GM21825 (cell line): ENCODE measurements at regions not wholly inside any gene's neighbourhood (a gene's known extent, or its start where the extent isn't known, plus 50 kb on each side); places are given as distances from the start of the nearest gene placed in this dataset.

ENCODE experiments used
- ATAC-seq: cut with Tn5 transposase; IDR thresholded peaks from one replicate; pipeline ENCODE4 v1.9.1; 2021; ENCODE audit warnings: mild to moderate bottlenecking, moderate library complexity; ENCODE audit not compliant: unreplicated experiment

GRCh38 chr2:128820452-128820851 is 501.8 kb upstream of the HS6ST1 start:
- no peak for ATAC-seq

- ATAC-seq: no peak
Observed at GRCh38 chr2:128821010-128821409, 502.3 kb upstream of the HS6ST1 start.

- no peak for ATAC-seq
Observed at GRCh38 chr2:128832946-128833663, 514.4 kb upstream of the HS6ST1 start.

- ATAC-seq: no peak
Observed at GRCh38 chr2:128833664-128834027, 515.0 kb upstream of the HS6ST1 start.

- ATAC-seq: no peak
Observed at GRCh38 chr2:128834207-128834879, 515.7 kb upstream of the HS6ST1 start.

- no peak for ATAC-seq
Observed at GRCh38 chr2:128834880-128835252, 516.2 kb upstream of the HS6ST1 start.

GRCh38 chr2:128835342-128835855 is 516.7 kb upstream of the HS6ST1 start:
- ATAC-seq: no peak

- ATAC-seq: no peak
Observed at GRCh38 chr2:128835974-128836373, 517.3 kb upstream of the HS6ST1 start.

- ATAC-seq: no peak
Observed at GRCh38 chr2:128836559-128837100, 518.0 kb upstream of the HS6ST1 start.

GRCh38 chr2:128838244-128838643 is 519.6 kb upstream of the HS6ST1 start:
- ATAC-seq: no peak

- no peak for ATAC-seq
Observed at GRCh38 chr2:128841803-128842202, 523.1 kb upstream of the HS6ST1 start.

- ATAC-seq: no peak
Observed at GRCh38 chr2:128867311-128867710, 548.6 kb upstream of the HS6ST1 start.

GRCh38 chr2:128867936-128868636 is 549.4 kb upstream of the HS6ST1 start:
- no peak for ATAC-seq

- ATAC-seq: no peak
Observed at GRCh38 chr2:128868686-128869551, 550.3 kb upstream of the HS6ST1 start.

- ATAC-seq: no peak
Observed at GRCh38 chr2:128874608-128875007, 555.9 kb upstream of the HS6ST1 start.

GRCh38 chr2:128876986-128877983 is 558.6 kb upstream of the HS6ST1 start:
- no peak for ATAC-seq

- no peak for ATAC-seq
Observed at GRCh38 chr2:128879161-128879560, 560.5 kb upstream of the HS6ST1 start.

GRCh38 chr2:128894896-128895295 is 576.2 kb upstream of the HS6ST1 start:
- no peak for ATAC-seq
